Endothelial cell of umbilical vein (primary cell): ENCODE measurements at regions not wholly inside any gene's neighbourhood (a gene's known extent, or its start where the extent isn't known, plus 50 kb on each side); places are given as distances from the start of the nearest gene placed in this dataset.

Source experiments
- CTCF ChIP-seq, 2 donors: IDR thresholded peaks; 1 replicate in 1 of 2; 2 replicates in 1 of 2; pipeline ENCODE4 v1.5.1; 2011; ENCODE audit warnings: low read length in 2 of 2, mild to moderate bottlenecking in 2 of 2, moderate library complexity in 2 of 2, control low read depth in 1 of 2, inconsistent platforms in 1 of 2, low read depth in 1 of 2; ENCODE audit not compliant: insufficient read depth in 1 of 2; ENCODE audit errors: extremely low read depth in 1 of 2
- EZH2 ChIP-seq: IDR thresholded peaks from 2 replicates; pipeline ENCODE4 v1.6.1; 2012; ENCODE audit warnings: borderline replicate concordance, low read depth, mild to moderate bottlenecking, moderate library complexity, low read length, inconsistent platforms; ENCODE audit not compliant: severe bottlenecking
- FOS ChIP-seq: IDR thresholded peaks from 2 replicates; pipeline ENCODE4 v1.6.1; 2011; ENCODE audit warnings: mild to moderate bottlenecking, low read length, moderate library complexity, borderline replicate concordance; ENCODE audit not compliant: insufficient read depth
- GATA2 ChIP-seq: IDR thresholded peaks from 2 replicates; pipeline ENCODE4 v1.7.0; 2011; ENCODE audit warnings: low read depth, mild to moderate bottlenecking, moderate library complexity, mixed read lengths, low read length; ENCODE audit not compliant: insufficient read length, insufficient read depth
- JUN ChIP-seq: IDR thresholded peaks from 2 replicates; pipeline ENCODE4 v1.6.1; 2011; ENCODE audit warnings: borderline replicate concordance, low read depth; ENCODE audit not compliant: insufficient read length, insufficient read depth
- MAX ChIP-seq: IDR thresholded peaks from 2 replicates; pipeline ENCODE4 v1.6.1; 2011; ENCODE audit not compliant: insufficient read depth, insufficient read length
- POLR2A ChIP-seq: IDR thresholded peaks from 2 replicates; pipeline ENCODE4 v1.6.1; 2012; ENCODE audit warnings: low read depth, mild to moderate bottlenecking, control low read depth, low read length
- POLR2AphosphoS5 ChIP-seq: IDR thresholded peaks from 2 replicates; pipeline ENCODE4 v1.6.1; 2012; ENCODE audit warnings: low read depth, mild to moderate bottlenecking, control low read depth, low read length, moderate library complexity; ENCODE audit not compliant: insufficient read depth

DNA sequence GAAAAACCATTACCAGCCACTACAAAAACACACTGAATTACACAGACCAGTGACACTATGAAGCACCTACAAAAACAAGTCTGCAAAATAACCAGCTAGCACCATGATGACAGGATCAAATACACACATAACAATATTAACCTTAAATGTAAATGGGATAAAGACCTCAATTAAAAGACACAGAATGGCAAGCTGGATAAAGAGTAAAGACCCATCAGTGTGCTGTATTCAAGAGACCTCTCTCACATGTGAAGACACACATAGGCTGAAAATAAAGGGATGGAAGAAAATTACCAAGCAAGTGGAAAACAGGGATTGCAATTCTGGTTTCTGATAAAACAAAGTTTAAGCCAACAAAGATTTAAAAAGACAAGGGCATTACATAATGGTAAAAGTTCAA is 482.7 kb upstream of the MCTP2 start:
- no peak for TF ChIP-seq CTCF (IDR thresholded peaks at IDR 0.05; ENCODE audit: extremely low read depth in 1 of 2, insufficient read depth in 1 of 2, low read depth in 1 of 2, low read length in 2 of 2)
- TF ChIP-seq POLR2AphosphoS5: no peak
- TF ChIP-seq POLR2A: no peak
- no peak for TF ChIP-seq GATA2
- no peak for TF ChIP-seq FOS
- no peak for TF ChIP-seq JUN
- no peak for TF ChIP-seq MAX
- TF ChIP-seq EZH2: no peak
